GM18907 (cell line): ENCODE measurements at regions not wholly inside any gene's neighbourhood (a gene's known extent, or its start where the extent isn't known, plus 50 kb on each side); places are given as distances from the start of the nearest gene placed in this dataset.

Experiments used
- ATAC-seq: cut with Tn5 transposase; IDR thresholded peaks from one replicate; pipeline ENCODE4 v1.9.1; 2021; ENCODE audit warnings: mild to moderate bottlenecking, moderate library complexity; ENCODE audit not compliant: unreplicated experiment

DNA sequence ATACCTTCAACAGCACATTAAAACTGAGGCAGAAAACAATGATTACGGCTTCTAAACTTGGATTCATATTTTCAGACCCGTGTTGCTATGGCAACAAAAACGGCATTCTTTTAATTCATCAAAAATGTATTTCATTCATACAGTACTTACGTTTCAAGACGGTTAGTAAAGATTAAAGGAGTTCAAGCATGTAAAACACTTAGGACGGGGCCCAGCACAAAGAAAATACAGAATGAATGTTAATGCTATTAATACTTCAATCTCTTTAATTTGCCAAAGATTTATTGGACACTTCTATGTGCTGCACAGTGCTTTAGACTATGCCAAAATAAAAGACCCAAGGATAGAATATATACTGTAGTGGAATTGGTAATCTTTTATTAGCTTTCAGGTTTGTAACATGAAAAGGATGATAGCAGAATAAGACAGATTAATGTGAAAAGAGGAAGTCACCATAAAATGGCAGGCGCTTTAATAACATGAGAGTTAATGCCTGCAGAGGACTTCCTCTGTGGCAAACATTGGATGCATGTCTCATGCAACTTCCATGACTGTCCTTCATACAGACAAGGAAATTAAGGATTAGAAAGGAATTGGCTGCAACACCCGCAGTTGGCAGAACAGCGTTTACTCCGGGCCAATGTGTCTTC lies 201.6 kb upstream of the KLF6 start:
- no peak for ATAC-seq

- ATAC-seq, result no peak
Observed at GRCh38 chr10:3982746-3983442, 197.9 kb upstream of the KLF6 start.

- ATAC-seq, result no peak
Observed at GRCh38 chr10:3981300-3981699, 196.3 kb upstream of the KLF6 start.

DNA sequence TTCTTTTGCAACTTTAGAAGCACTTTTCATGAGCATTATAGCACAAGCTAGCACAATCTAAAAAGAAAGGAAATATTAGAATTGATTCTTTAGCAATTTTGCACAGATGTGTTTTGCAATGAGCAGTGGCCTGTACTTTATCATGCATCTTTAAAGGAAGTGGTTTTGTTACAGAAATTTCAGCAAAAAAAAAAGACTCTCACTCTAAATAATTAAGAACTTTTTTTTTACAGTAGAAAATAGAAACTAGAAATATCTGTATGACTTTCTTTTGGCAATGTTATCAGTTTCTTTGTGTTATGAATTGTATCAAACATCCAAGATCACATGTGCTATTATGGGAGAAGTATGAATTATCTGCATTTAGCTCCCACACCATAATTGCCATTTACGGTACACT lies 195.7 kb upstream of the KLF6 start:
- ATAC-seq, result no peak

DNA sequence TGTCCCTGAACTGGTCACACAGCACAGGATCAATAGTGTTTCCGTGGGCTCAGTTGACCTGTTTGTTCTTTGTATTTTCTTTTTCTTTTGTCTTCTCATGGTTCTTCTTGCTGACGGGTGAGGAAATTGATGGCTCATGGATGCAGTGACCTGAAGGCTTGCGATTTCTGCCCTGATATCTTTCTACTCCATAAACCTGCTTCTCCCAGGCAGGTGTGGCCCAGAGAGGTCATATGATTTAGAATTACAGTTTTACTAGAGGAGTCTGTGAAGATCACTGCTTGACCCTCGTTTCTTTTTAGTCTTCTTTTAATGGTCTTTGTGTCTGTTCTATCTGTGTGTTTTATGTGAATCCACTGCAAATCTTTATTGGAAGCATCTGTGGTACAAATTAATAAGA lies 195.1 kb upstream of the KLF6 start:
- ATAC-seq, result no peak

- ATAC-seq, result no peak
Observed at GRCh38 chr10:3978761-3979160, 193.8 kb upstream of the KLF6 start.

- no peak for ATAC-seq
Observed at GRCh38 chr10:3978174-3978573, 193.2 kb upstream of the KLF6 start.

DNA sequence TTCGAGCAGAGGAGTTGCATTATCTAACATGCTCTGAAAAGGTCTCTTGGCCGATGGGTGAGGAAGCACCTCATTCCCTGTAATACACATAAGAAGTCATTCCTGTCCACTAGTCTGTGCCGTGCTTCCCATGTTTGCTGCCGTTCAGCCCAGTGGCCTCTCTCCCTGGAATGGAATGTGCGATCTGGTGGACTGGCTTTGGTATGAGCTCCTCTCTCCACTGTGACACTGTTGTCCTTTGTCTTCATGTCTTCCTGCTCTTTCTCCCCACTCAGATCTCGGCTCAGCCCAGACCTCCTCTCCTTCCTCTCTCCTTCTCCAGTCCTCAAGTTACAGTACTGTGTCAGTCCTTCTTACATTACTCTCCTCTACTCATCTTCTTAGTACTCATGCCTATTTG lies 192.8 kb upstream of the KLF6 start:
- no peak for ATAC-seq

GRCh38 chr10:3976718-3977117 lies 191.7 kb upstream of the KLF6 start:
- ATAC-seq, result no peak

GRCh38 chr10:3976171-3976570 lies 191.2 kb upstream of the KLF6 start:
- ATAC-seq, result no peak

GRCh38 chr10:3975016-3975415 lies 190.0 kb upstream of the KLF6 start:
- ATAC-seq, result no peak

- no peak for ATAC-seq
Observed at GRCh38 chr10:3972460-3973301, 187.7 kb upstream of the KLF6 start.

- no peak for ATAC-seq
Observed at GRCh38 chr10:3971713-3972112, 186.7 kb upstream of the KLF6 start.

GRCh38 chr10:3969876-3970666 lies 185.1 kb upstream of the KLF6 start:
- no peak for ATAC-seq

- no peak for ATAC-seq
Observed at GRCh38 chr10:3968727-3969126, 183.7 kb upstream of the KLF6 start.

DNA sequence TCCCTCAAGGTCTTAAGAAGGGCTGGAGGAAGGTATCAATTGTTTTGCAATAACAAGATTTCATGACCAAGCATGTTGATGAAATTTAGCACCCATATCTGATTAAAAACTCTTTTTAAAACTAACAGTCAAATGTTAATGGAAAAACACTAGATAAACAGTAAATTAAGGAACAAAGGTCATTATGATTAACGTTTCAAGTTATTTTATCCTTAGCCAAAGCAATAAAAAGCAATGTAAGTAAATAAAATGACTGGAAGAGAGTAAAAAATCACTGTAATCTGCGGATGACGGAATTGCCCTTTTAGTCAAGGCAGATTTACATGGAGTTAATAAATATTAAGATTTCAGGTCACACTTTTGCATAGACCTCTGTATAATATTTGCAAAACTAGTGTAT lies 179.5 kb upstream of the KLF6 start:
- no peak for ATAC-seq

GRCh38 chr10:3963191-3963673 lies 178.2 kb upstream of the KLF6 start:
- ATAC-seq, result no peak

DNA sequence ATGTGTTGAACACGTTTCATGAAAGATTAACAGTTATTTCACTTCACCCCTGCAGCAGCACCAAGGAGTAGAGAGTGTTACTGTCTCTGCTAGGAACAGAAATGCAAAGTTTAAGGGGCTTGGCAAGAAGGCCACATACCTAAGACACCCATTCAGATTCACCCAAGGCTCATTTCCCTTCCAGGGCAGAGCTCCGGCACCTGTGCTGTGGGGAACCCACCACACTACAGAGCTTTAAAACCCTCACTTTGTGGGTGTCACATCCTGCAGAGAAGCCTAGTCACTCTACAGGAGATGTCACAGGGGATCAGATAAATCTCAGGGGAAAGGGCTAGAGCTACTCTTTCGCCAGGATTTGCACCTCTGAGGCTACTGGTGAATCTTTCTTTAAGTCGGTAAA lies 176.1 kb upstream of the KLF6 start:
- ATAC-seq, result peak; percentile 87

- peak; percentile 17 for ATAC-seq
Observed at GRCh38 chr10:3960496-3960895, 175.5 kb upstream of the KLF6 start.

GRCh38 chr10:3959370-3960325 lies 174.6 kb upstream of the KLF6 start:
- no peak for ATAC-seq
